SK-N-MC (cell line): ENCODE measurements at regions not wholly inside any gene's neighbourhood (a gene's known extent, or its start where the extent isn't known, plus 50 kb on each side); places are given as distances from the start of the nearest gene placed in this dataset.

Experiments used
- DNase-seq: peaks from one replicate; pipeline ENCODE4 v3.0.0-alpha.2; 2011; ENCODE audit warnings: low read depth, low spot score
- H3K27ac ChIP-seq: fragments of 200-600 bp; sonication (generic); 2 replicates; pipeline ENCODE4 v1.5.1; 2016; ENCODE audit warnings: mixed run types
- H3K36me3 ChIP-seq: fragments of 200-600 bp; sonication (generic); 2 replicates; pipeline ENCODE4 v1.6.1; 2017; ENCODE audit warnings: antibody characterized with exemption, low read length, mixed read lengths; ENCODE audit not compliant: insufficient read depth
- H3K4me3 ChIP-seq: fragments of 200-600 bp; sonication (generic); 2 replicates; pipeline ENCODE4 v1.5.1; 2016
- H3K9ac ChIP-seq: fragments of 200-600 bp; sonication (generic); 2 replicates; pipeline ENCODE4 v1.8.0; 2017; ENCODE audit warnings: mixed run types, mixed read lengths; ENCODE audit not compliant: insufficient read length
- H3K9me3 ChIP-seq: fragments of 200-600 bp; sonication (generic); 2 replicates; pipeline ENCODE4 v1.6.1; 2017; ENCODE audit warnings: low read depth, mild to moderate bottlenecking, antibody characterized with exemption, low read length, moderate library complexity, mixed read lengths
- EZH2 ChIP-seq: fragments of 200-600 bp; sonication (generic); IDR thresholded peaks from one replicate; pipeline ENCODE4 v1.6.1; 2017; ENCODE audit warnings: antibody characterized with exemption
- FOXP2 ChIP-seq: optimal IDR thresholded peaks from 2 replicates; pipeline ENCODE3; 2011; ENCODE audit warnings: mild to moderate bottlenecking, moderate library complexity; ENCODE audit not compliant: insufficient read depth; ENCODE audit errors: extremely low read length, control extremely low read depth
- POLR2AphosphoS5 ChIP-seq: IDR thresholded peaks from 2 replicates; pipeline ENCODE4 v1.6.1; 2012; ENCODE audit warnings: mild to moderate bottlenecking, low read depth, low read length, borderline replicate concordance

- DNase-seq, result no peak
- TF ChIP-seq POLR2AphosphoS5 (no peak), FOXP2 (no peak), EZH2 (no peak)
- H3K9ac ChIP-seq, result no peak overlapping the region
Measured at GRCh38 chr3:150135287-150135721, 164.6 kb upstream of the PFN2 start.

DNA sequence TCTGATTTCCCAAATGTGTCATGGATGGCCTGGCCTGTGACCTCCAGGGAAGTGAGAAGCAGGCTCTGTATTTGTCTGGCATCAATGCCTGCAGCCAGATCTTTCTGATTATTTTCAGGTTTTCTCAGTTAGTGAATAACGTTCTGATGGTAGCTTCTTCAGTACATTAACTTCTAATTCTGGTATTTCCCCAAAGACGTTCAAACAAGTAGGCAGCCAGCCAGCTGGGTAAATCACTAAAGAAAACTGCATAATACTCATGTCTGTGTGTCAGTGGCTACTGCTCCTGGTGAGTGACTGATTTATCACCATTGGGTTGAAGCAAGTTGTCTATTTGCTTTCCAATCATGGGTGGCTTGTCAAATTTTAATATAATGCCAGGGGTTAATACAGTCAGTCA, 162.6 kb upstream of the PFN2 start:
- no peak overlapping the region for H3K27ac ChIP-seq
- no peaks in the 10 kb centered on the region for H3K36me3 ChIP-seq
- no peak for TF ChIP-seq EZH2
- TF ChIP-seq FOXP2, result no peak
- no peak for TF ChIP-seq POLR2AphosphoS5

More at GRCh38 chr3:150135287-150135721, 164.6 kb upstream of the PFN2 start:
- no peak overlapping the region for H3K4me3 ChIP-seq
- H3K36me3 ChIP-seq, result no peaks in the 10 kb centered on the region
- no peaks in the 10 kb centered on the region for H3K9me3 ChIP-seq
- H3K27ac ChIP-seq, result no peak overlapping the region

GRCh38 chr3:150132101-150132749, 161.5 kb upstream of the PFN2 start:
- H3K9ac ChIP-seq, result no peak overlapping the region
- no peaks in the 10 kb centered on the region for H3K36me3 ChIP-seq
- H3K9me3 ChIP-seq, result no peaks in the 10 kb centered on the region
- no peak overlapping the region for H3K4me3 ChIP-seq
- no peak for DNase-seq
- no peak overlapping the region for H3K27ac ChIP-seq
- TF ChIP-seq POLR2AphosphoS5 (no peak), FOXP2 (no peak), EZH2 (no peak)

More for the DNA sequence above, 162.6 kb upstream of the PFN2 start:
- no peak overlapping the region for H3K9ac ChIP-seq
- no peaks in the 10 kb centered on the region for H3K9me3 ChIP-seq
- no peak for DNase-seq
- no peak overlapping the region for H3K4me3 ChIP-seq

DNA sequence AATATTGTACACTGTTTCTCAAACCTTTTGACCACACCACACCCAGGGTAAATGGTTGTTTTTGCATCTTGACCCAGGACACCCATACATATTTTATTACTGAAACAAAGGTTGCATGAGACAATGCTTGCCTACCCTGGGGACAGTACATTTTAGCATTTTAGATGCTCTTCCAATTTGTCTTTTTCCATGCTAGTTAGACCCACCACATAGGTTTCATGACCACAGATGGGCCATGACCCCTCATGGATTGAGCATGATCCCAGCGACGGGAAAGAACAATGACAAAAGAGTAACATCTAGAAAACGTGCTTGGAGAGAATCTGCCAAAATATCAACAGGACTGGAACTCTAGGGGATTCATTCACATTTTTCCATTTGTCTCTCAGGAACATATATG, 161.0 kb upstream of the PFN2 start:
- TF ChIP-seq FOXP2 (no peak), EZH2 (no peak), POLR2AphosphoS5 (no peak)
- no peak overlapping the region for H3K9ac ChIP-seq
- H3K36me3 ChIP-seq, result no peaks in the 10 kb centered on the region
- H3K27ac ChIP-seq, result no peak overlapping the region
- no peak for DNase-seq
- H3K4me3 ChIP-seq, result no peak overlapping the region
- H3K9me3 ChIP-seq, result no peaks in the 10 kb centered on the region

GRCh38 chr3:150130404-150131100, 159.9 kb upstream of the PFN2 start:
- no peak for DNase-seq
- no peak for TF ChIP-seq POLR2AphosphoS5
- no peak for TF ChIP-seq FOXP2
- no peak for TF ChIP-seq EZH2
- Histone ChIP-seq H3K27ac (no peak overlapping the region), H3K9ac (no peak overlapping the region), H3K4me3 (no peak overlapping the region), H3K36me3 (no peaks in the 10 kb centered on the region), H3K9me3 (no peaks in the 10 kb centered on the region)

GRCh38 chr3:150129166-150129565, 158.5 kb upstream of the PFN2 start:
- Histone ChIP-seq H3K9me3 (no peaks in the 10 kb centered on the region), H3K9ac (no peak overlapping the region), H3K27ac (no peak overlapping the region), H3K36me3 (no peaks in the 10 kb centered on the region), H3K4me3 (no peak overlapping the region)
- no peak for TF ChIP-seq EZH2
- TF ChIP-seq POLR2AphosphoS5, result no peak
- TF ChIP-seq FOXP2, result no peak
- DNase-seq, result no peak

- Histone ChIP-seq H3K9ac (no peak overlapping the region), H3K27ac (no peak overlapping the region), H3K36me3 (no peaks in the 10 kb centered on the region), H3K9me3 (no peaks in the 10 kb centered on the region), H3K4me3 (no peak overlapping the region)
- DNase-seq, result no peak
- no peak for TF ChIP-seq POLR2AphosphoS5
- TF ChIP-seq EZH2, result no peak
- no peak for TF ChIP-seq FOXP2
Measured at GRCh38 chr3:150128126-150128525, 157.4 kb upstream of the PFN2 start.

- Histone ChIP-seq H3K36me3 (no peaks in the 10 kb centered on the region), H3K27ac (no peak overlapping the region), H3K9ac (no peak overlapping the region), H3K4me3 (no peak overlapping the region), H3K9me3 (no peaks in the 10 kb centered on the region)
- no peak for DNase-seq
- no peak for TF ChIP-seq POLR2AphosphoS5
- TF ChIP-seq EZH2, result no peak
- no peak for TF ChIP-seq FOXP2
Measured at GRCh38 chr3:150127011-150127490, 156.4 kb upstream of the PFN2 start.
